ENCODE measurements at regions not wholly inside any gene's neighbourhood (a gene's known extent, or its start where the extent isn't known, plus 50 kb on each side); places are given as distances from the start of the nearest gene placed in this dataset.

- TF ChIP-seq TOX (CRISPR knock-in tag; IDR thresholded peaks at IDR 0.05; ENCODE audit: borderline replicate concordance) (no peak), OSR1 (CRISPR knock-in tag; IDR thresholded peaks at IDR 0.05) (no peak), PPARA (CRISPR knock-in tag; IDR thresholded peaks at IDR 0.05; ENCODE audit: borderline replicate concordance) (no peak), ARNTL (CRISPR knock-in tag; IDR thresholded peaks at IDR 0.05; ENCODE audit: borderline replicate concordance, low read depth) (no peak)
Measured at GRCh38 chr5:164005071-164005470, 499.7 kb downstream of the MAT2B start.

GRCh38 chr5:164007064-164007463 is 501.6 kb downstream of the MAT2B start:
- no peak for TF ChIP-seq OSR1 (CRISPR knock-in tag; IDR thresholded peaks at IDR 0.05)
- no peak for TF ChIP-seq CSDC2 (CRISPR knock-in tag; IDR thresholded peaks at IDR 0.05)
- TF ChIP-seq, protein P1, sequence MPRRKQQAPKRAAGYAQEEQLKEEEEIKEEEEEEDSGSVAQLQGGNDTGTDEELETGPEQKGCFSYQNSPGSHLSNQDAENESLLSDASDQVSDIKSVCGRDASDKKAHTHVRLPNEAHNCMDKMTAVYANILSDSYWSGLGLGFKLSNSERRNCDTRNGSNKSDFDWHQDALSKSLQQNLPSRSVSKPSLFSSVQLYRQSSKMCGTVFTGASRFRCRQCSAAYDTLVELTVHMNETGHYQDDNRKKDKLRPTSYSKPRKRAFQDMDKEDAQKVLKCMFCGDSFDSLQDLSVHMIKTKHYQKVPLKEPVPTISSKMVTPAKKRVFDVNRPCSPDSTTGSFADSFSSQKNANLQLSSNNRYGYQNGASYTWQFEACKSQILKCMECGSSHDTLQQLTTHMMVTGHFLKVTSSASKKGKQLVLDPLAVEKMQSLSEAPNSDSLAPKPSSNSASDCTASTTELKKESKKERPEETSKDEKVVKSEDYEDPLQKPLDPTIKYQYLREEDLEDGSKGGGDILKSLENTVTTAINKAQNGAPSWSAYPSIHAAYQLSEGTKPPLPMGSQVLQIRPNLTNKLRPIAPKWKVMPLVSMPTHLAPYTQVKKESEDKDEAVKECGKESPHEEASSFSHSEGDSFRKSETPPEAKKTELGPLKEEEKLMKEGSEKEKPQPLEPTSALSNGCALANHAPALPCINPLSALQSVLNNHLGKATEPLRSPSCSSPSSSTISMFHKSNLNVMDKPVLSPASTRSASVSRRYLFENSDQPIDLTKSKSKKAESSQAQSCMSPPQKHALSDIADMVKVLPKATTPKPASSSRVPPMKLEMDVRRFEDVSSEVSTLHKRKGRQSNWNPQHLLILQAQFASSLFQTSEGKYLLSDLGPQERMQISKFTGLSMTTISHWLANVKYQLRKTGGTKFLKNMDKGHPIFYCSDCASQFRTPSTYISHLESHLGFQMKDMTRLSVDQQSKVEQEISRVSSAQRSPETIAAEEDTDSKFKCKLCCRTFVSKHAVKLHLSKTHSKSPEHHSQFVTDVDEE (CRISPR knock-in tag; IDR thresholded peaks at IDR 0.05): no peak
- TF ChIP-seq ZC3H10 (CRISPR knock-in tag; IDR thresholded peaks at IDR 0.05): no peak
- TF ChIP-seq, protein P2, sequence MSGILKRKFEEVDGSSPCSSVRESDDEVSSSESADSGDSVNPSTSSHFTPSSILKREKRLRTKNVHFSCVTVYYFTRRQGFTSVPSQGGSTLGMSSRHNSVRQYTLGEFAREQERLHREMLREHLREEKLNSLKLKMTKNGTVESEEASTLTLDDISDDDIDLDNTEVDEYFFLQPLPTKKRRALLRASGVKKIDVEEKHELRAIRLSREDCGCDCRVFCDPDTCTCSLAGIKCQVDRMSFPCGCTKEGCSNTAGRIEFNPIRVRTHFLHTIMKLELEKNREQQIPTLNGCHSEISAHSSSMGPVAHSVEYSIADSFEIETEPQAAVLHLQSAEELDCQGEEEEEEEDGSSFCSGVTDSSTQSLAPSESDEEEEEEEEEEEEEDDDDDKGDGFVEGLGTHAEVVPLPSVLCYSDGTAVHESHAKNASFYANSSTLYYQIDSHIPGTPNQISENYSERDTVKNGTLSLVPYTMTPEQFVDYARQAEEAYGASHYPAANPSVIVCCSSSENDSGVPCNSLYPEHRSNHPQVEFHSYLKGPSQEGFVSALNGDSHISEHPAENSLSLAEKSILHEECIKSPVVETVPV (CRISPR knock-in tag; IDR thresholded peaks at IDR 0.05): no peak
- TF ChIP-seq TCF4 (CRISPR knock-in tag; IDR thresholded peaks at IDR 0.05; ENCODE audit: borderline replicate concordance): no peak
- TF ChIP-seq, protein P3, sequence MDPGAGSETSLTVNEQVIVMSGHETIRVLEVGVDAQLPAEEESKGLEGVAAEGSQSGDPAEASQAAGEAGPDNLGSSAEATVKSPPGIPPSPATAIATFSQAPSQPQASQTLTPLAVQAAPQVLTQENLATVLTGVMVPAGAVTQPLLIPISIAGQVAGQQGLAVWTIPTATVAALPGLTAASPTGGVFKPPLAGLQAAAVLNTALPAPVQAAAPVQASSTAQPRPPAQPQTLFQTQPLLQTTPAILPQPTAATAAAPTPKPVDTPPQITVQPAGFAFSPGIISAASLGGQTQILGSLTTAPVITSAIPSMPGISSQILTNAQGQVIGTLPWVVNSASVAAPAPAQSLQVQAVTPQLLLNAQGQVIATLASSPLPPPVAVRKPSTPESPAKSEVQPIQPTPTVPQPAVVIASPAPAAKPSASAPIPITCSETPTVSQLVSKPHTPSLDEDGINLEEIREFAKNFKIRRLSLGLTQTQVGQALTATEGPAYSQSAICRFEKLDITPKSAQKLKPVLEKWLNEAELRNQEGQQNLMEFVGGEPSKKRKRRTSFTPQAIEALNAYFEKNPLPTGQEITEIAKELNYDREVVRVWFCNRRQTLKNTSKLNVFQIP (CRISPR knock-in tag; IDR thresholded peaks at IDR 0.05; ENCODE audit: borderline replicate concordance, low read depth): no peak
- TF ChIP-seq ISL1 (CRISPR knock-in tag; IDR thresholded peaks at IDR 0.05): no peak
- no peak for TF ChIP-seq SNAI2 (CRISPR knock-in tag; IDR thresholded peaks at IDR 0.05)
- no peak for TF ChIP-seq ZNF8 (CRISPR knock-in tag; IDR thresholded peaks at IDR 0.05)
- no peak for TF ChIP-seq BACH2 (CRISPR knock-in tag; IDR thresholded peaks at IDR 0.05; ENCODE audit: borderline replicate concordance)
- no peak for TF ChIP-seq ZFP3 (CRISPR knock-in tag; IDR thresholded peaks at IDR 0.05)
- TF ChIP-seq ARNTL (CRISPR knock-in tag; IDR thresholded peaks at IDR 0.05; ENCODE audit: borderline replicate concordance, low read depth): no peak
- no peak for TF ChIP-seq ZFP30 (CRISPR knock-in tag; IDR thresholded peaks at IDR 0.05)
- TF ChIP-seq RARB (CRISPR knock-in tag; IDR thresholded peaks at IDR 0.05): no peak
- no peak for TF ChIP-seq ZNF70 (CRISPR knock-in tag; IDR thresholded peaks at IDR 0.05)
- TF ChIP-seq, protein P4, sequence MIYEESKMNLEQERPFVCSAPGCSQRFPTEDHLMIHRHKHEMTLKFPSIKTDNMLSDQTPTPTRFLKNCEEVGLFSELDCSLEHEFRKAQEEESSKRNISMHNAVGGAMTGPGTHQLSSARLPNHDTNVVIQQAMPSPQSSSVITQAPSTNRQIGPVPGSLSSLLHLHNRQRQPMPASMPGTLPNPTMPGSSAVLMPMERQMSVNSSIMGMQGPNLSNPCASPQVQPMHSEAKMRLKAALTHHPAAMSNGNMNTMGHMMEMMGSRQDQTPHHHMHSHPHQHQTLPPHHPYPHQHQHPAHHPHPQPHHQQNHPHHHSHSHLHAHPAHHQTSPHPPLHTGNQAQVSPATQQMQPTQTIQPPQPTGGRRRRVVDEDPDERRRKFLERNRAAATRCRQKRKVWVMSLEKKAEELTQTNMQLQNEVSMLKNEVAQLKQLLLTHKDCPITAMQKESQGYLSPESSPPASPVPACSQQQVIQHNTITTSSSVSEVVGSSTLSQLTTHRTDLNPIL (CRISPR knock-in tag; IDR thresholded peaks at IDR 0.05; ENCODE audit: low read depth): no peak
- no peak for TF ChIP-seq GLIS3 (CRISPR knock-in tag; IDR thresholded peaks at IDR 0.05)
- no peak for TF ChIP-seq PPARA (CRISPR knock-in tag; IDR thresholded peaks at IDR 0.05; ENCODE audit: borderline replicate concordance)
- no peak for ATAC-seq

More at GRCh38 chr5:164005071-164005470, 499.7 kb downstream of the MAT2B start:
- no peak for ATAC-seq

DNA sequence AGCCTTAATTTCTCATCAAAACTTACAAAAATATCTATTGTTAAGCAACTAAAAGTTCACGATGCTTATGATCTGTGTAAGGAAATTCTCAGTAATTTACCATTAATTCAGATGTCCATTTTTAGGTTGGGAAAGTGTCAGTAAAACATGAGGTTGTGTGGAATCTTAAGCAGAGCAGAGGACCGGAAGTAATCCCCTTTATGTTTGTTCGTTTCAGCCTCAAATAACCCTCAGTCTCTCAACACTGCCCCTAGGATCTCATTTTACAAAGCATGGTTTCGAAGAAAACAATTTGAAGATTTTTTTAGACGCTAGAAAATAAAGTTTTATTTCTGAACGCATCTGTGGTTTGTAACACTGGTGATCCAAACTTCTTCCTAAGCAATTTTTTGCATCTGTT is 504.2 kb downstream of the MAT2B start:
- TF ChIP-seq SNAI2 (CRISPR knock-in tag; IDR thresholded peaks at IDR 0.05) (no peak), ZC3H10 (CRISPR knock-in tag; IDR thresholded peaks at IDR 0.05) (no peak), PPARA (CRISPR knock-in tag; IDR thresholded peaks at IDR 0.05; ENCODE audit: borderline replicate concordance) (no peak), GLIS3 (CRISPR knock-in tag; IDR thresholded peaks at IDR 0.05) (no peak), ZNF565 (CRISPR knock-in tag; conservative IDR thresholded peaks at IDR 0.05; ENCODE audit: low read depth) (no peak), RARB (CRISPR knock-in tag; IDR thresholded peaks at IDR 0.05) (no peak), OSR1 (CRISPR knock-in tag; IDR thresholded peaks at IDR 0.05) (no peak), ZFP30 (CRISPR knock-in tag; IDR thresholded peaks at IDR 0.05) (no peak), ARNTL (CRISPR knock-in tag; IDR thresholded peaks at IDR 0.05; ENCODE audit: borderline replicate concordance, low read depth) (no peak), TOX (CRISPR knock-in tag; IDR thresholded peaks at IDR 0.05; ENCODE audit: borderline replicate concordance) (no peak), ISL1 (CRISPR knock-in tag; IDR thresholded peaks at IDR 0.05) (no peak), BACH2 (CRISPR knock-in tag; IDR thresholded peaks at IDR 0.05; ENCODE audit: borderline replicate concordance) (no peak), TCF4 (CRISPR knock-in tag; IDR thresholded peaks at IDR 0.05; ENCODE audit: borderline replicate concordance) (no peak)
- TF ChIP-seq, protein P4 (CRISPR knock-in tag; IDR thresholded peaks at IDR 0.05; ENCODE audit: low read depth): no peak
- ATAC-seq: no peak

Data from SK-N-SH treated with all-trans-retinoic acid at 6 μM for 48 hours (cell line).